ENCODE measurements at regions not wholly inside any gene's neighbourhood (a gene's known extent, or its start where the extent isn't known, plus 50 kb on each side); places are given as distances from the start of the nearest gene placed in this dataset.

GRCh38 chr6:164042212-164042611 lies 627.7 kb downstream of the QKI start:
- TF ChIP-seq POLR2A (IDR thresholded peaks at IDR 0.05; ENCODE audit: insufficient read depth in 1 of 2, low read depth in 2 of 2, low read length in 2 of 2) (no peak), SMAD1 (CRISPR knock-in tag; IDR thresholded peaks at IDR 0.05; ENCODE audit: borderline replicate concordance, low read depth) (no peak), SMC3 (IDR thresholded peaks at IDR 0.05; ENCODE audit: low read length) (no peak), ZNF800 (CRISPR knock-in tag; IDR thresholded peaks at IDR 0.05) (no peak), ZBTB43 (CRISPR knock-in tag; conservative IDR thresholded peaks at IDR 0.05) (no peak), ZNF747 (CRISPR knock-in tag; IDR thresholded peaks at IDR 0.05; ENCODE audit: borderline replicate concordance) (no peak), EZH2 (conservative IDR thresholded peaks at IDR 0.05; ENCODE audit: low read depth, low read length) (no peak)

Data from HepG2 (cell line).